Endothelial cell of umbilical vein (primary cell): ENCODE measurements at regions not wholly inside any gene's neighbourhood (a gene's known extent, or its start where the extent isn't known, plus 50 kb on each side); places are given as distances from the start of the nearest gene placed in this dataset.

Experiments used
- CTCF ChIP-seq, 2 donors: IDR thresholded peaks; 1 replicate in 1 of 2; 2 replicates in 1 of 2; pipeline ENCODE4 v1.5.1; 2011; ENCODE audit warnings: low read length in 2 of 2, mild to moderate bottlenecking in 2 of 2, moderate library complexity in 2 of 2, control low read depth in 1 of 2, inconsistent platforms in 1 of 2, low read depth in 1 of 2; ENCODE audit not compliant: insufficient read depth in 1 of 2; ENCODE audit errors: extremely low read depth in 1 of 2
- EZH2 ChIP-seq: IDR thresholded peaks from 2 replicates; pipeline ENCODE4 v1.6.1; 2012; ENCODE audit warnings: borderline replicate concordance, low read depth, mild to moderate bottlenecking, moderate library complexity, low read length, inconsistent platforms; ENCODE audit not compliant: severe bottlenecking
- FOS ChIP-seq: IDR thresholded peaks from 2 replicates; pipeline ENCODE4 v1.6.1; 2011; ENCODE audit warnings: mild to moderate bottlenecking, low read length, moderate library complexity, borderline replicate concordance; ENCODE audit not compliant: insufficient read depth
- GATA2 ChIP-seq: IDR thresholded peaks from 2 replicates; pipeline ENCODE4 v1.7.0; 2011; ENCODE audit warnings: low read depth, mild to moderate bottlenecking, moderate library complexity, mixed read lengths, low read length; ENCODE audit not compliant: insufficient read length, insufficient read depth
- JUN ChIP-seq: IDR thresholded peaks from 2 replicates; pipeline ENCODE4 v1.6.1; 2011; ENCODE audit warnings: borderline replicate concordance, low read depth; ENCODE audit not compliant: insufficient read length, insufficient read depth
- MAX ChIP-seq: IDR thresholded peaks from 2 replicates; pipeline ENCODE4 v1.6.1; 2011; ENCODE audit not compliant: insufficient read depth, insufficient read length
- POLR2A ChIP-seq: IDR thresholded peaks from 2 replicates; pipeline ENCODE4 v1.6.1; 2012; ENCODE audit warnings: low read depth, mild to moderate bottlenecking, control low read depth, low read length
- POLR2AphosphoS5 ChIP-seq: IDR thresholded peaks from 2 replicates; pipeline ENCODE4 v1.6.1; 2012; ENCODE audit warnings: low read depth, mild to moderate bottlenecking, control low read depth, low read length, moderate library complexity; ENCODE audit not compliant: insufficient read depth

- no peak for TF ChIP-seq CTCF (IDR thresholded peaks at IDR 0.05; ENCODE audit: extremely low read depth in 1 of 2, insufficient read depth in 1 of 2, low read depth in 1 of 2, low read length in 2 of 2)
- TF ChIP-seq MAX, result no peak
- no peak for TF ChIP-seq EZH2
- TF ChIP-seq POLR2AphosphoS5, result no peak
- TF ChIP-seq GATA2, result no peak
- no peak for TF ChIP-seq POLR2A
- TF ChIP-seq JUN, result no peak
- TF ChIP-seq FOS, result no peak
Observed at GRCh38 chr20:52630138-52630537, 342.0 kb upstream of the TSHZ2 start.
